ENCODE measurements at regions not wholly inside any gene's neighbourhood (a gene's known extent, or its start where the extent isn't known, plus 50 kb on each side); places are given as distances from the start of the nearest gene placed in this dataset.

GRCh38 chr12:46508651-46509050 lies 136.1 kb upstream of the SLC38A2 start:
- Histone ChIP-seq H3K9me3 (peaks cover 7% of the 10 kb centered on the region), H3K27me3 (replicated peaks; ENCODE audit: insufficient read depth) (no peaks in the 10 kb centered on the region), H3K36me3 (no peaks in the 10 kb centered on the region), H3K4me1 (ENCODE audit: control insufficient read depth in 1 of 2, low read depth in 2 of 2) (no peaks in the 10 kb centered on the region), H3K27ac (no peak overlapping the region), H3K4me3 (no peak overlapping the region)
- DNase-seq (ENCODE audit: low spot score) (no peak), ATAC-seq (ENCODE audit: insufficient number of reproducible peaks, low FRiP score, low read depth) (no peak)
- no peak for TF ChIP-seq CTCF (IDR thresholded peaks at IDR 0.05)

- H3K36me3 ChIP-seq = no peaks in the 10 kb centered on the region
- H3K4me3 ChIP-seq = no peak overlapping the region
- ATAC-seq (ENCODE audit: insufficient number of reproducible peaks, low FRiP score, low read depth) (no peak), DNase-seq (ENCODE audit: low spot score) (no peak)
- H3K27ac ChIP-seq = no peak overlapping the region
- no peak for TF ChIP-seq CTCF (IDR thresholded peaks at IDR 0.05)
- H3K4me1 ChIP-seq (ENCODE audit: control insufficient read depth in 1 of 2, low read depth in 2 of 2) = no peaks in the 10 kb centered on the region
- H3K27me3 ChIP-seq (replicated peaks; ENCODE audit: insufficient read depth) = no peaks in the 10 kb centered on the region
- peaks cover 7% of the 10 kb centered on the region for H3K9me3 ChIP-seq
These were observed 135.2 kb upstream of the SLC38A2 start for GRCh38 chr12:46507766-46508165.

- H3K36me3 ChIP-seq = no peaks in the 10 kb centered on the region
- H3K9me3 ChIP-seq = peaks cover 7% of the 10 kb centered on the region
- no peak for TF ChIP-seq CTCF (IDR thresholded peaks at IDR 0.05)
- H3K27ac ChIP-seq = no peak overlapping the region
- no peaks in the 10 kb centered on the region for H3K4me1 ChIP-seq (ENCODE audit: control insufficient read depth in 1 of 2, low read depth in 2 of 2)
- no peak for ATAC-seq (ENCODE audit: insufficient number of reproducible peaks, low FRiP score, low read depth)
- H3K4me3 ChIP-seq = no peak overlapping the region
- no peaks in the 10 kb centered on the region for H3K27me3 ChIP-seq (replicated peaks; ENCODE audit: insufficient read depth)
- no peak for DNase-seq (ENCODE audit: low spot score)
These were observed 134.4 kb upstream of the SLC38A2 start for GRCh38 chr12:46506961-46507360.

GRCh38 chr12:46506198-46506597 lies 133.6 kb upstream of the SLC38A2 start:
- H3K36me3 ChIP-seq = no peaks in the 10 kb centered on the region
- no peak overlapping the region for H3K4me3 ChIP-seq
- H3K27ac ChIP-seq = no peak overlapping the region
- no peak for DNase-seq (ENCODE audit: low spot score)
- no peak for TF ChIP-seq CTCF (IDR thresholded peaks at IDR 0.05)
- no peaks in the 10 kb centered on the region for H3K27me3 ChIP-seq (replicated peaks; ENCODE audit: insufficient read depth)
- no peaks in the 10 kb centered on the region for H3K4me1 ChIP-seq (ENCODE audit: control insufficient read depth in 1 of 2, low read depth in 2 of 2)
- H3K9me3 ChIP-seq = peaks cover 13% of the 10 kb centered on the region
- ATAC-seq (ENCODE audit: insufficient number of reproducible peaks, low FRiP score, low read depth) = no peak

GRCh38 chr12:46504494-46504893 lies 131.9 kb upstream of the SLC38A2 start:
- Histone ChIP-seq H3K27me3 (replicated peaks; ENCODE audit: insufficient read depth) (no peaks in the 10 kb centered on the region), H3K4me1 (ENCODE audit: control insufficient read depth in 1 of 2, low read depth in 2 of 2) (no peaks in the 10 kb centered on the region), H3K4me3 (no peak overlapping the region), H3K9me3 (peaks cover 19% of the 10 kb centered on the region), H3K36me3 (no peaks in the 10 kb centered on the region), H3K27ac (no peak overlapping the region)
- no peak for ATAC-seq (ENCODE audit: insufficient number of reproducible peaks, low FRiP score, low read depth)
- TF ChIP-seq CTCF (IDR thresholded peaks at IDR 0.05) = no peak
- DNase-seq (ENCODE audit: low spot score) = no peak
